DMS53 treated with DMSO at 0.1 percent for 48 hours (cell line): ENCODE measurements at regions not wholly inside any gene's neighbourhood (a gene's known extent, or its start where the extent isn't known, plus 50 kb on each side); places are given as distances from the start of the nearest gene placed in this dataset.
"Not testable (repeated sequence)": the region's sequence is repeated elsewhere in the genome, so short reads cannot be mapped to it uniquely, and the experiment has no call there.

Experiments used
- DNase-seq: peaks from one replicate; lab custom pipeline; 2025; ENCODE audit not compliant: unreplicated experiment; lab: John Stamatoyannopoulos, UW

DNA sequence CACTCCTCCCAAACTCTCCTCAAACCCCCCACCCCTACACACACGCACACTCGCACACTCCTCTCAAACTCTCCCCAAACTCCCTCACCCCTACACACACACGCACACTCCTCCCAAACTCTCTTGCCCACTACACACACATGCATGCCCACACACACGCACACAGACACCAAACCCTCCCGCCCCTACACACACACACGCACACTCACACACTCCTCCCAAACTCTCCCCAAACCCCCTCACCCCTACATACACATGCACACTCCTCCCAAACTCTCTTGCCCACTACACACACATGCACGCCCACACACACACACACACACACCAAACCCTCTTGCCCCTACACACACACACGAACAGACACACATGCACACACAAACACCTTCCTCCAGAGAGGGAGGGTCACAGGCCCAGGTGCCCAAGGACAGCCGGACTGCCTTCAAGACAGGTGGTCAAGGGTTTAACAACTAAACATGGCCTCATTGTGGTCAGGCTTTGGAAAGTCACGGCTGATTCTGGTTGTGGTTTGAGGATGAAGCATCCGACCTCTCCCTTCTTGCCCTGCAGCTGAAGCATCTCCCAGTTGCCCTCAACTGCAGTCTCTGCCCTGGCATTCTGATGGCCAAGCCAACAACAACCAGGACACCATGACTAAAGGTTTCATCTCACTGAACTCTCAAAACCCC is 72.3 kb upstream of the SNTG2 start:
- DNase-seq, result no peak

- DNase-seq, result no peak
Observed at GRCh38 chr2:877747-878146, 72.9 kb upstream of the SNTG2 start.

DNA sequence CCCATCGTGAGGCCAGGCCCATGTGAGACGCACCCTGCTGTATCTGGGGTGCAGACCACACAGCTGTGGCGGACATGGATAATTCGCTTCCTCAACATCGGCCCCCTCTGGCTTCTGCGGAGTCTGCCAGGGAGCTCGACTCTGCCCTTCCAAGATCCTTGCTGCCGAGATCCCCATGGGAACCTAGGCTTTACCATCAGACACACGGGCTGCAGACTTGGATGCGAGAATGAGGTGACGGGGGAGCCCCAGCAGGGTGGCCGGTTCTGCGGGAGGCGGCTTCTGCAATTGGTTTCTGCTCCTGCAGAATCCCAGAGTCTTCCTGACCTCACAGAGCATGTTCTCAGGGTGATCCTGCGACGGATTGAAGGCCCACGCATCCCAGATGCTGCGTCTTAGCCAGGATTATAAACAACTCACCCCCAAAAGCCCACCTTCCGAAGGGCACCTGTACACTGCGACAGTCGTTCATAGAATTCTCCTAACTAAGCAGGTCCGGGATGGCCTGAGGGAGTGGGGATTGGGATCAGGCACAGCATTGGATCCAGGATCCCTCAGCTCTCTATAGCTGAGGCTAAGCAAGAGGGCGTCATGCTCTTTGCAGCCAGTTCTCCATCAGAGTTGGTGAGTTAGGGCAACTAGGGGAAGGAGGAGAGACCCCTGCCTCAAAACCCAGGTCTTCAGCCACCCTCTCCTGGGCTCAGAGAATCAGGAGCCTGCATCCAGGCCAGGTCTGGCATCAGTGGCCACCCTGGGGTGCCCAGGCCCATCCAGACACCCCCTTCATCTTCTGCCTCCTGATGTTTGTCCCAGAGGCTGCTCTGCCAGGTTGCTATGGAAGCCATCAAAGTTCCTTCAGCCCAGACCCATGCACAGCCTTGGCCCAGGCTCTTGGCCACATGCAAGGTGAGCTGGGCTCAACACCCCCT is 74.7 kb upstream of the SNTG2 start:
- DNase-seq, result no peak

DNA sequence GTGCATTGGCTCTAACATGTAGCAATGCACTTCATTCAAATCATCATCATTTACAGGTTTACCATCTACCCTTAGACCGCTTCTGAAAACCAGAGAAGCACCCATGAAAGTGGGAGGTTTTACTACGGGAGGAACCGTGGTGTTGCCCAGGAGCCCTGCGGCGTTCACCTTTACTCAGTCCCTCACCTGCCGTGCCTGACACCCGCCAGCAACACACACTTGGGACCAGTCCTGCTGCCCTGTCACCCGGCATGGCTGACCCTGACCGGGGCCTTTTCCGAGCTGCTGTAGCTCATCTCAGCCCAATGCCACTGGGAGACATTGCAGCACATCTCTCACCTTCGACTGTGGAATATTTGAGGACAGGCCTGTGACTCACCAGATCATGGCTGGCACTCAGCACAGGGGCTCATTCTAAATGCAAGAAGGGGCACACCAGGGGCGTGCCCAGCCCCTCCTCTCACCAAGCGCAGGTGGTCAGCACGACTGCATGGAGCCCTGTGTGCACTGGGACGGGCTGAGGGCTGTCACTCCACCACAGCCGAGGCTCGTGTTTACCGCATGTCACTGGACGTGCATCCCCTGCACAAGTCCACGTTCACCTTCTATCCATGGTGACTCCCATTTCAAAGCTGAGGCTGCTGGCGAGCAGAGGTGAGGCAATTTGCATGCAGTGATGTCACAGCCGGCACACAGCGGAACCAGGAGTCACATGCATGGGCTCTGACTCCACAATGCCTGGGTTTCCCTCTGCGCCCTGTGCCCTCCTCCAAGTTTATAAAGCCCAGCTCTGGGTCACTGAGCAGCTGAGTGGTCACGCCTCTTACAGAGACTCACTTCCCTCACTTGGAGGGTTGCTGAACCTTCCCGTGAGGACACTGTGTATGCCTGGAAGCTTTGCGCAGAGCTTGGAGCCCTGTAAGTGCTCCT is 76.7 kb upstream of the SNTG2 start:
- DNase-seq, result no peak

GRCh38 chr2:873027-873426 is 77.6 kb upstream of the SNTG2 start:
- no peak for DNase-seq

- no peak for DNase-seq
Observed at GRCh38 chr2:871926-872680, 78.5 kb upstream of the SNTG2 start.

GRCh38 chr2:871175-871727 is 79.4 kb upstream of the SNTG2 start:
- DNase-seq, result no peak

- no peak for DNase-seq
Observed at GRCh38 chr2:870426-870825, 80.2 kb upstream of the SNTG2 start.

GRCh38 chr2:869894-870293 is 80.8 kb upstream of the SNTG2 start:
- DNase-seq, result no peak

GRCh38 chr2:869357-869871 is 81.2 kb upstream of the SNTG2 start:
- no peak for DNase-seq

- not testable (repeated sequence) for DNase-seq
Observed at GRCh38 chr2:868857-869256, 81.8 kb upstream of the SNTG2 start.

DNA sequence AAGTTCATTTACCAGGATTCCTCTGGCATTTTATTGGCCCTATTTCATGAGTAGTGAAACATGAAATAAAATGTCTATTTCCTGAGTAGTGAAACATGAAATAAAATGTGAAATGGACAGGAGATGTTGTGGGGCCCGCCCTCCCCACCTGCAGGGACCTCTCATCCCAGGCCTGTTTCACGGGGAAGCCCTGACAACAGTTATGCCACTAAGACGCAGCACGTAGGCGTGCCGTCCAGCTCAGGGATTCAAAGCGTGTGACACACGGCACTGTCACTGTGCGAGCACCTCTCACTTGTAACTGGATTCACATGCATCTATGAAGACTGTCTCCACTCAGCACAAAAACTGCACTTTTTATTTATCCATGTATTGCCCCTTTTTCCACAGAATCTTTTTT is 83.4 kb upstream of the SNTG2 start:
- DNase-seq, result no peak

DNA sequence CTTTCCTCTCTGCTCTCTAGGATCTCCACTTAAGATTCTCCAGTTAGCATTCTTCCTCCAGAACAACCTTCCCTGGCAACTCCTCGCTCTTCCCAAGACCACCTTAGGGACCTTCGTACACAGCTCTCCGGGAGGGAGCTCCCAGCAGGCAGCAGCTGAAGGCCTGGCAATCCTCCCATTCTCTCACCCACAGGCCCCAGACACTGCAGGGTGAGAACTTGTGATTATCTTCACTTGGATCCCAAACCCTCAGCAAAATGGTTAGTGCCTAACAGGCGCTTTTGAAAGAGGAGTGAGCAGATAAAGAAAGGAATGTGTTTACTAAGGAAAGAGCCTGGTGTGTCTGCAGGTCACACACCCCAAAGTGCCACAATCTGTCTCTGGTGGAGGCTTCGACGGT is 83.8 kb upstream of the SNTG2 start:
- no peak for DNase-seq

DNA sequence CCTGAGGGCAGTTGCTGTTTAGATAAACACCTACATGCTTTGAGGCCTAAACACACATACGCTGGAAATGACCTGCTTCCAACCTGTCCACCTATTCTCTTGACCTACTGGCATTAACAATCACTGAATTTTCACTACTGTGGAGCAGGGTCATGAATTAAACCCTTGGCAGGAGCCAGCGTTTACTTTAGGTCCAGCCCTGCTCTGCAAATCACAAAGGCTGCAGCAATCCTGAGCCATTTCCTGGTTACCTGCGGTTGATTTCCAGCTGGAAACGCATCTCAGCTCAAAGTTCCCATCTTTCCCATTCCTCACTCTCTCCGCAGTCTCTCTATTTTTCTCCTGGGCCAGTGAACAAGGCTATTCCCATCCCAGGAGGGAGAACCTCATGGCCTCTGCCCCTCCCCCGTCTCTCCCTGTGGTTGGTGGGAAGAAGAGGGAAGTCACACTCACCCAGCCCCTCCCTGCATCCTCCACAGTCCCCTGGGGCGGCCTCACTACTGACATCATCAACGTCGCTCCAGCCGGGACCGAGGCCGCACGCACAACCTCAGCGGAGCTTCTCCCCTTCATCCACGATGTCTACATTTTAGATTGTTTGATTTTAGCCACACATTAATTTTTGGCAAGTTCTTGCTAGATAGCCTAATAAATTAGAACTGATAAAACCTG is 84.5 kb upstream of the SNTG2 start:
- no peak for DNase-seq

- DNase-seq, result no peak
Observed at GRCh38 chr2:864501-865106, 86.0 kb upstream of the SNTG2 start.

DNA sequence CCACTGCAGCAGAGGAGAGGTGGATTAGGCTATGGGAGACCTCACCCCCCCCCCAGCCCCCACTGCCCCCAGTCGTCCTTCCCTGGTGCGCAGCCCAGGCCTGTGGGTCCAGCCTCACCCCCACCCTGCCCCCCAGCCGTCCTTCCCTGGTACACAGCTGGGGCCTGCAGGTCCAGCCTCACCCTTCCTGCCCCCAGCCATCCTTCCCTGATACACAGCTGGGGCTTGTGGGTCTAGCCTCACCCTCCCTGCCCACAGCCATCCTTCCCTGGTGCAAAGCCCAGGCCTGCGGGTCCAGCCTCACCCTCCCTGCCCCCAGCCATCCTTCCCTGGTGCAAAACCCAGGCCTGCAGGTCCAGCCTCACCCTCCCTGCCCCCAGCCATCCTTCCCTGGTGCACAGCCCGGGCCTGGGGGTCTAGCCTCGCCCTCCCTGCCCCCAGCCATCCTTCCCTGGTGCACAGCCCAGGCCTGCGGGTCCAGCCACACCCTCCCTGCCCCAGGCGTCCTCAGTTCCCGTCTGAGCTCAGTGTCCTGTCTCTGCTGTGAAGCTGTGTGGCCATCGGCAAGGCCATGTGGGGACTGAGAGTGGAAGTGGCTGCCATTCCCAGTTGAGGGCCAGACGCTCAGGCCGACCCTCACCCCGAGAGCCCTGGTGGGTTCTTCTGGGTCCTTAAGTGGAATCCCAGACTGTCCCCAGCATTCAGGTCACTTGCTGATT is 86.8 kb upstream of the SNTG2 start:
- DNase-seq, result no peak

DNA sequence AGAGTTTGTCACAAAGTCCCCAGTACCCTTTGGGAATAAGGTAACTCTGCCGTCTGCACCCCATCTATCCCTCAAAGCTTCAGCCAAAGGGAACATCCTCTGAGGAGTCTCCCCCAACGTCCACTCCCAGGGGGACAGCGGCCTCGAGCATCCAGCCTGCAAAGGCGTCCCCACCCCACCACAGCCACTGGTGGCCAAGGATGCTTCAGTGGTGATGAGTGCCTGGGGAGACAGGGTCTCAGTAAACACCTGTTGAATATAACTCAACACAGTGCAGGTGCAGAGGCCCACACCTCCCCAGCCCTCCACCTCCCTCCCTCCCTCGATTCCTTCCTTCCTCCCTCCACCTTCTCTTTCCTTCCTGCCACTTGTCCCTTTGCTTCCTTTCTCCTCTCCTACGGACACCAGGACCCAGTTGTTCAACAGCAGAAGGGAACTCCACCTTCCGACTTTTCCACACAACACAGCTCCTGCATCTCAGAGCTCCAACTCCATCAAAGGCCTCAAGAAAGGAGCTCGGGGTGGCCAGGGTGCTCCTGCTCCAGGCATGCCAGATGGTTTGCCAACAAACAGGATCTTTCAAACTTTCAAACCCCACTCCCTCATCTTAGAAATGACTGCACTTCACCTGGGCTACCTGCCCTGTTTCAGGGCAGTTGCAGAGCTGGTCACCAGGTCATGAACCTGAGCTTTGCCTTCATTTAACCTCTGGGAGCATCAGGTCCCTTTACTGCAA is 87.8 kb upstream of the SNTG2 start:
- DNase-seq, result no peak

DNA sequence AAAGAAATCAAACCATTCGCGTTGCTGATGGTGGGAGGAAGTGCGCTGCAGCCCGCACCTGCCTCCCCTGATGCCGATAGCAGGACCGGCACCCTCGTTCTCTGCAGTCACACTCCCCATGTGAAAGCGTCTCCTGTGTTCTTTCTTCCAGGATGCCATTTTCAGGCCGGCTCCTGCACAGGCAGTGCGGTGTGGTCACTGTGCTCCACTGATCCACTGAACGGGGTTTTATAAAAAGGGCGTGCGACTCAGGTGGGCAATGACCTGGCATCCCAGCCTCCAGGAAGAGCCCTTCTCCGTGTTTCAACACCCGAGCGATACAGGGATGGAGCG is 88.3 kb upstream of the SNTG2 start:
- no peak for DNase-seq
